H1 (cell line): ENCODE measurements at regions not wholly inside any gene's neighbourhood (a gene's known extent, or its start where the extent isn't known, plus 50 kb on each side); places are given as distances from the start of the nearest gene placed in this dataset.

Experiments used
- CTCF ChIA-PET: fragments of 300-600 bp; sonication (Branson Sonifier 250); formaldehyde crosslinking; loops from one replicate; lab custom pipeline; 2021; ENCODE audit not compliant: partially characterized antibody; lab: Charles Lee
- POLR2A ChIA-PET: fragments of 300-600 bp; sonication (Branson Sonifier 250); formaldehyde crosslinking; loops from one replicate; lab custom pipeline; 2021; ENCODE audit warnings: inconsistent platforms; ENCODE audit not compliant: partially characterized antibody; lab: Charles Lee
- DNase-seq, 2 experiments: peaks; one replicate each; pipeline versions ENCODE4 v3.0.0 to v3.0.0-alpha.2; 2010 to 2022; ENCODE audit warnings: low spot score in 2 of 2, low read depth in 1 of 2, mixed read lengths in 1 of 2
- FAIRE-seq: peaks from 2 replicates; lab custom pipeline; 2011; peaks lifted over from hg19 to GRCh38; lab: Jason Lieb, UNC
- H2AFZ ChIP-seq: 2 replicates; pipeline ENCODE4 v1.8.1; 2012; ENCODE audit warnings: low read length, inconsistent platforms
- H2AK5ac ChIP-seq: 2 replicates; pipeline ENCODE4 v1.6.1; 2013; ENCODE audit warnings: low read depth, low read length
- H2BK120ac ChIP-seq: replicated peaks from 2 replicates; pipeline ENCODE3; 2013; ENCODE audit warnings: low read depth, low read length, inconsistent platforms
- H2BK12ac ChIP-seq: 2 replicates; pipeline ENCODE4 v1.6.1; 2013; ENCODE audit warnings: low read depth, low read length
- H2BK15ac ChIP-seq: 2 replicates; pipeline ENCODE4 v1.6.1; 2013; ENCODE audit warnings: low read length
- H2BK20ac ChIP-seq: 2 replicates; pipeline ENCODE4 v1.6.1; 2013; ENCODE audit warnings: low read length
- H2BK5ac ChIP-seq: 2 replicates; pipeline ENCODE4 v1.6.1; 2013; ENCODE audit warnings: low read depth, low read length
- H3K14ac ChIP-seq: 2 replicates; pipeline ENCODE4 v1.6.1; 2013; ENCODE audit warnings: inconsistent platforms; ENCODE audit not compliant: insufficient read length
- H3K18ac ChIP-seq: 2 replicates; pipeline ENCODE4 v1.6.1; 2013; ENCODE audit warnings: low read length; ENCODE audit errors: extremely low read depth
- H3K23ac ChIP-seq: 2 replicates; pipeline ENCODE4 v1.6.1; 2013; ENCODE audit warnings: inconsistent platforms; ENCODE audit not compliant: insufficient read length
- H3K23me2 ChIP-seq: 2 replicates; pipeline ENCODE4 v1.6.1; 2013; ENCODE audit warnings: low read depth, low read length
- H3K27ac ChIP-seq: 2 replicates; pipeline ENCODE4 v1.6.1; 2011; ENCODE audit warnings: low read depth, low read length, inconsistent platforms
- H3K27me3 ChIP-seq, 4 experiments: replicated peaks in 1 of 4; 1 replicate in 1 of 4; 2 replicates in 3 of 4; pipeline versions ENCODE4 v1.6.1 to v1.8.1; 2011 to 2013; ENCODE audit warnings: low read length in 3 of 4, mild to moderate bottlenecking in 3 of 4, inconsistent platforms in 2 of 4, mixed read lengths in 2 of 4, moderate library complexity in 1 of 4; ENCODE audit not compliant: control insufficient read depth in 3 of 4, insufficient read depth in 3 of 4; ENCODE audit errors: extremely low read depth in 1 of 4
- H3K36me3 ChIP-seq, 4 experiments: 2 replicates each; pipeline versions ENCODE4 v1.6.1 to v1.8.1; 2011 to 2013; ENCODE audit warnings: mild to moderate bottlenecking in 4 of 4, low read length in 3 of 4, moderate library complexity in 2 of 4, control low read depth in 1 of 4, inconsistent platforms in 1 of 4; ENCODE audit not compliant: insufficient read depth in 4 of 4, control insufficient read depth in 2 of 4
- H3K4ac ChIP-seq: replicated peaks from 2 replicates; pipeline ENCODE3; 2013; ENCODE audit warnings: low read length, low read depth, mixed read lengths, inconsistent platforms; ENCODE audit not compliant: insufficient read length
- H3K4me1 ChIP-seq, 4 experiments: replicated peaks in 1 of 4; 1 replicate in 1 of 4; 2 replicates in 3 of 4; pipeline versions ENCODE4 v1.6.1 to v1.8.1; 2011 to 2013; ENCODE audit warnings: low read length in 3 of 4, inconsistent platforms in 2 of 4, mixed read lengths in 1 of 4; ENCODE audit not compliant: insufficient read depth in 4 of 4, control insufficient read depth in 3 of 4
- H3K4me2 ChIP-seq, 2 experiments: 2 replicates each; pipeline versions ENCODE4 v1.6.1 to v1.8.1; 2011 to 2013; ENCODE audit warnings: low read depth in 2 of 2, low read length in 2 of 2, control low read depth in 1 of 2, inconsistent platforms in 1 of 2, mild to moderate bottlenecking in 1 of 2; ENCODE audit not compliant: insufficient read depth in 1 of 2
- H3K4me3 ChIP-seq, 4 experiments: fragments of 200-600, 300-600 bp in 1 of 4; sonication (generic), shearing (Covaris generic), sonication (Bioruptor Twin) in 1 of 4; 2 replicates each; pipeline versions ENCODE4 v1.5.1 to v1.8.1; 2011 to 2016; ENCODE audit warnings: low read length in 4 of 4, low read depth in 3 of 4, control low read depth in 2 of 4, inconsistent platforms in 2 of 4, mild to moderate bottlenecking in 2 of 4, mixed read lengths in 1 of 4, moderate library complexity in 1 of 4; ENCODE audit not compliant: insufficient read depth in 2 of 4; ENCODE audit errors: extremely low read depth in 1 of 4
- H3K56ac ChIP-seq: replicated peaks from 2 replicates; pipeline ENCODE3; 2013; ENCODE audit warnings: low read depth, mild to moderate bottlenecking, mixed read lengths, low read length, inconsistent platforms; ENCODE audit not compliant: insufficient read length
- H3K79me1 ChIP-seq: 2 replicates; pipeline ENCODE4 v1.6.1; 2013; ENCODE audit warnings: low read depth, low read length, control low read depth
- H3K79me2 ChIP-seq, 2 experiments: 2 replicates each; pipeline versions ENCODE4 v1.6.1 to v1.8.1; 2012 to 2013; ENCODE audit warnings: low read length in 2 of 2, mild to moderate bottlenecking in 2 of 2, inconsistent platforms in 1 of 2; ENCODE audit not compliant: insufficient read depth in 2 of 2, control insufficient read depth in 1 of 2
- H3K9ac ChIP-seq, 4 experiments: replicated peaks in 1 of 4; 1 replicate in 1 of 4; 2 replicates in 3 of 4; pipeline versions ENCODE4 v1.6.1 to v1.8.1; 2011 to 2013; ENCODE audit warnings: low read depth in 3 of 4, low read length in 3 of 4, control low read depth in 2 of 4, mild to moderate bottlenecking in 2 of 4, moderate library complexity in 2 of 4, inconsistent platforms in 1 of 4; ENCODE audit errors: extremely low read depth in 1 of 4
- H3K9me3 ChIP-seq, 2 experiments: 2 replicates each; pipeline versions ENCODE4 v1.6.1 to v1.8.1; 2012 to 2013; ENCODE audit warnings: mild to moderate bottlenecking in 2 of 2, moderate library complexity in 2 of 2, control low read depth in 1 of 2, inconsistent platforms in 1 of 2, low read depth in 1 of 2, low read length in 1 of 2, mixed read lengths in 1 of 2; ENCODE audit not compliant: insufficient read depth in 2 of 2
- H4K20me1 ChIP-seq, 2 experiments: replicated peaks in 1 of 2; 2 replicates each; pipeline versions ENCODE3 to v1.8.1; 2011 to 2013; ENCODE audit warnings: inconsistent platforms in 2 of 2, low read length in 2 of 2, mild to moderate bottlenecking in 1 of 2; ENCODE audit not compliant: insufficient read depth in 2 of 2, control insufficient read depth in 1 of 2
- H4K5ac ChIP-seq: 2 replicates; pipeline ENCODE4 v1.6.1; 2013; ENCODE audit warnings: low read length, low read depth, mixed read lengths, inconsistent platforms; ENCODE audit not compliant: insufficient read length
- H4K8ac ChIP-seq: 2 replicates; pipeline ENCODE4 v1.8.0; 2013; ENCODE audit warnings: mild to moderate bottlenecking, moderate library complexity, low read length, inconsistent platforms; ENCODE audit not compliant: insufficient read depth; ENCODE audit errors: extremely low read depth
- H4K91ac ChIP-seq: replicated peaks from 2 replicates; pipeline ENCODE3; 2013; ENCODE audit warnings: low read length, mixed read lengths, inconsistent platforms; ENCODE audit not compliant: insufficient read length
- ASH2L ChIP-seq: fragments of 200-600, 300-600 bp; sonication (generic); IDR thresholded peaks from one replicate; pipeline ENCODE4 v1.7.1; 2017; ENCODE audit warnings: low read length
- JUND ChIP-seq: IDR thresholded peaks from 2 replicates; pipeline ENCODE4 v1.6.1; 2011; ENCODE audit warnings: mild to moderate bottlenecking, improper control_type of control experiment, low read length
- RNF2 ChIP-seq: fragments of 200-900, 300-1000 bp; sonication (generic); IDR thresholded peaks from 2 replicates; pipeline ENCODE4 v1.7.1; 2016; ENCODE audit warnings: borderline replicate concordance, low read depth, mild to moderate bottlenecking, antibody characterized with exemption, low read length; ENCODE audit not compliant: poor library complexity, severe bottlenecking; ENCODE audit errors: missing control alignments
- TF ChIP-seq, protein P1 (sequence below): IDR thresholded peaks from 2 replicates; pipeline ENCODE4 v1.6.1; 2011; ENCODE audit warnings: low read length, improper control_type of control experiment

DNA sequence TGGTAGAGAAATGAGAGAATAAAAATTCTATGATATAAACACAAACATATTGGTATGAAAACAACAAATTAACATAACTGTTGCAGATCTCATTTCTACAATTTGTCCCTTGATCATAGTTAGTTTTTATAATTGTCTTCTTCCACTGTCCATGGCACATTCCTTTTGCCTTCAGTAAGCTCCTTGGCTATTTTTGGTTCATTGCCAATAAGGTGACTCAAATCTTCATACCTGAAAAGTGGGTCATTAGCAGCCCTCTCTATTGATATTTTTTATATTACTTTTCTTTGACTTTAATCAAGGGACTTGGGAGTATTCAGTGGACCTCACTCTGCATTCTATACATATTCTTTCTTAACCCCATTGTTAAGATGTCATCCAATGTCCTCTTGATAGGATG is 552.9 kb downstream of the TDRD15 start:
- Histone ChIP-seq H2BK20ac (no peak overlapping the region), H3K79me2 (no peaks in the 10 kb centered on the region), H4K20me1 (no peaks in the 10 kb centered on the region), H2AK5ac (no peak overlapping the region), H4K8ac (no peak overlapping the region), H2BK15ac (no peak overlapping the region), H3K14ac (no peak overlapping the region), H3K56ac (no peak overlapping the region), H3K18ac (no peak overlapping the region), H3K9ac (no peak overlapping the region), H2AFZ (no peak overlapping the region), H2BK12ac (no peak overlapping the region), H2BK5ac (no peak overlapping the region), H3K23ac (no peak overlapping the region), H3K9me3 (no peaks in the 10 kb centered on the region), H4K91ac (no peak overlapping the region), H4K5ac (no peak overlapping the region), H3K4me3 (no peak overlapping the region), H3K27me3 (no peaks in the 10 kb centered on the region), H3K4me2 (no peak overlapping the region), H3K36me3 (no peaks in the 10 kb centered on the region), H3K4me1 (no peaks in the 10 kb centered on the region), H3K23me2 (no peaks in the 10 kb centered on the region), H3K79me1 (no peaks in the 10 kb centered on the region), H3K4ac (no peak overlapping the region), H2BK120ac (no peak overlapping the region), H3K27ac (no peak overlapping the region)
- DNase-seq, result no peak
- CTCF ChIA-PET, result interaction anchor here (0.8 to 1.6 kb wide), 2 partner anchors 77 to 1238 kb away, joined by 3 read pairs; no protein-coding TSS in a partner anchor
- no peak for FAIRE-seq
- POLR2A ChIA-PET, result no interaction called here
- TF ChIP-seq RNF2, result no peak
- no peak for TF ChIP-seq ASH2L
- TF ChIP-seq, protein P1, sequence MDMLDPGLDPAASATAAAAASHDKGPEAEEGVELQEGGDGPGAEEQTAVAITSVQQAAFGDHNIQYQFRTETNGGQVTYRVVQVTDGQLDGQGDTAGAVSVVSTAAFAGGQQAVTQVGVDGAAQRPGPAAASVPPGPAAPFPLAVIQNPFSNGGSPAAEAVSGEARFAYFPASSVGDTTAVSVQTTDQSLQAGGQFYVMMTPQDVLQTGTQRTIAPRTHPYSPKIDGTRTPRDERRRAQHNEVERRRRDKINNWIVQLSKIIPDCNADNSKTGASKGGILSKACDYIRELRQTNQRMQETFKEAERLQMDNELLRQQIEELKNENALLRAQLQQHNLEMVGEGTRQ, result no peak
- TF ChIP-seq JUND, result no peak
